ENCODE measurements at regions not wholly inside any gene's neighbourhood (a gene's known extent, or its start where the extent isn't known, plus 50 kb on each side); places are given as distances from the start of the nearest gene placed in this dataset.

GRCh38 chr1:56137090-56137489, 442.3 kb downstream of the PLPP3 start:
- in situ Hi-C loops (cut with MboI), result no loop called here
- 66 to 73% methylated on average over 4 of the region's 4 CpGs for WGBS, 2 experiments (ENCODE audit: low coverage in 1 of 2, low lambda C conversion rate in 2 of 2, missing lambda C conversion rate in 2 of 2)
- no peaks in the 10 kb centered on the region for H3K36me3 ChIP-seq (ENCODE audit: low read depth)

DNA sequence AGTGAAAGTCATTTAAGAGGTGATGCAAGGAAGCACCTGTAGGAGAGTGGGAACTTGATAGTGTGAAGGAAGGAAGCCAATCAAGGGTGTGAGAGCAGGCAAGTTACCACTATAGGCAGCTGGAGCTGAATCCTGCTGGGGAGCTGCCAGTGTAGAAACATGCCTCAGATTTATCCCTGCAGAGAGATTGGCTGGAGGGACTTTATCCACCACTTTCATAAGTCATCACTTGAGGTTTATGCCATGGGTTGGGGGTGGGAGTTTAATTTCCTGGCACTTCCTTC, 443.6 kb downstream of the PLPP3 start:
- TF ChIP-seq EZH2 (IDR thresholded peaks at IDR 0.05; ENCODE audit: insufficient read depth, poor library complexity, severe bottlenecking) (no peak), EZH2phosphoT487 (IDR thresholded peaks at IDR 0.05; ENCODE audit: insufficient read depth, low read depth) (no peak)
- Histone ChIP-seq H3K27me3 (replicated peaks; ENCODE audit: insufficient read depth) (no peaks in the 10 kb centered on the region), H3K9ac (no peak overlapping the region), H4K20me1 (ENCODE audit: insufficient read depth) (no peaks in the 10 kb centered on the region), H3K4me3 (no peak overlapping the region), H3K9me3 (ENCODE audit: low read depth) (no peaks in the 10 kb centered on the region), H2AFZ (no peak overlapping the region), H3K4me1 (ENCODE audit: insufficient read depth) (peaks cover 10% of the 10 kb centered on the region), H3K4me2 (ENCODE audit: unreplicated experiment) (no peak overlapping the region), H3K27ac (no peak overlapping the region), H3F3A (ENCODE audit: insufficient read depth) (no peaks in the 10 kb centered on the region), H3K36me3 (ENCODE audit: low read depth) (no peaks in the 10 kb centered on the region), H3K79me2 (ENCODE audit: insufficient read depth) (no peaks in the 10 kb centered on the region), H3K9me2 (ENCODE audit: insufficient read depth) (no peaks in the 10 kb centered on the region)
- no peak for DNase-seq
- in situ Hi-C loops (cut with MboI), result no loop called here

More at GRCh38 chr1:56137090-56137489, 442.3 kb downstream of the PLPP3 start:
- Histone ChIP-seq H3K27ac (no peak overlapping the region), H4K20me1 (ENCODE audit: insufficient read depth) (no peaks in the 10 kb centered on the region), H2AFZ (no peak overlapping the region), H3F3A (ENCODE audit: insufficient read depth) (no peaks in the 10 kb centered on the region), H3K4me2 (ENCODE audit: unreplicated experiment) (no peak overlapping the region), H3K4me3 (no peak overlapping the region), H3K79me2 (ENCODE audit: insufficient read depth) (no peaks in the 10 kb centered on the region), H3K9ac (no peak overlapping the region), H3K9me3 (ENCODE audit: low read depth) (no peaks in the 10 kb centered on the region), H3K4me1 (ENCODE audit: insufficient read depth) (peaks cover 10% of the 10 kb centered on the region), H3K27me3 (replicated peaks; ENCODE audit: insufficient read depth) (no peaks in the 10 kb centered on the region), H3K9me2 (ENCODE audit: insufficient read depth) (no peaks in the 10 kb centered on the region)
- TF ChIP-seq EZH2phosphoT487 (IDR thresholded peaks at IDR 0.05; ENCODE audit: insufficient read depth, low read depth) (no peak), EZH2 (IDR thresholded peaks at IDR 0.05; ENCODE audit: insufficient read depth, poor library complexity, severe bottlenecking) (no peak)
- no peak for DNase-seq

GRCh38 chr1:56135069-56135863, 444.1 kb downstream of the PLPP3 start:
- no peaks in the 10 kb centered on the region for H3F3A ChIP-seq (ENCODE audit: insufficient read depth)
- H2AFZ ChIP-seq, result no peak overlapping the region
- H3K27ac ChIP-seq, result no peak overlapping the region
- no peaks in the 10 kb centered on the region for H3K27me3 ChIP-seq (replicated peaks; ENCODE audit: insufficient read depth)
- no peaks in the 10 kb centered on the region for H3K9me2 ChIP-seq (ENCODE audit: insufficient read depth)
- H3K36me3 ChIP-seq (ENCODE audit: low read depth), result no peaks in the 10 kb centered on the region
- H3K4me3 ChIP-seq, result no peak overlapping the region
- no peaks in the 10 kb centered on the region for H4K20me1 ChIP-seq (ENCODE audit: insufficient read depth)
- no peak overlapping the region for H3K9ac ChIP-seq
- no peaks in the 10 kb centered on the region for H3K79me2 ChIP-seq (ENCODE audit: insufficient read depth)
- in situ Hi-C loops (cut with MboI), result no loop called here
- H3K4me2 ChIP-seq (ENCODE audit: unreplicated experiment), result no peak overlapping the region
- no peaks in the 10 kb centered on the region for H3K9me3 ChIP-seq (ENCODE audit: low read depth)
- peak; percentile 47 for DNase-seq
- peaks cover 10% of the 10 kb centered on the region for H3K4me1 ChIP-seq (ENCODE audit: insufficient read depth)
- 86 to 88% methylated on average over 5 of the region's 5 CpGs for WGBS, 2 experiments (ENCODE audit: low coverage in 1 of 2, low lambda C conversion rate in 2 of 2, missing lambda C conversion rate in 2 of 2)
- no peak for TF ChIP-seq EZH2phosphoT487 (IDR thresholded peaks at IDR 0.05; ENCODE audit: insufficient read depth, low read depth)
- TF ChIP-seq EZH2 (IDR thresholded peaks at IDR 0.05; ENCODE audit: insufficient read depth, poor library complexity, severe bottlenecking), result no peak

- Histone ChIP-seq H3K4me2 (ENCODE audit: unreplicated experiment) (no peak overlapping the region), H3K27ac (no peak overlapping the region), H4K20me1 (ENCODE audit: insufficient read depth) (no peaks in the 10 kb centered on the region), H3K4me3 (no peak overlapping the region), H3K9me3 (ENCODE audit: low read depth) (no peaks in the 10 kb centered on the region), H3K79me2 (ENCODE audit: insufficient read depth) (no peaks in the 10 kb centered on the region), H2AFZ (no peak overlapping the region), H3K9ac (no peak overlapping the region), H3F3A (ENCODE audit: insufficient read depth) (no peaks in the 10 kb centered on the region), H3K36me3 (ENCODE audit: low read depth) (no peaks in the 10 kb centered on the region), H3K4me1 (ENCODE audit: insufficient read depth) (peaks cover 10% of the 10 kb centered on the region), H3K27me3 (replicated peaks; ENCODE audit: insufficient read depth) (no peaks in the 10 kb centered on the region), H3K9me2 (ENCODE audit: insufficient read depth) (no peaks in the 10 kb centered on the region)
- no peak for TF ChIP-seq EZH2phosphoT487 (IDR thresholded peaks at IDR 0.05; ENCODE audit: insufficient read depth, low read depth)
- no peak for TF ChIP-seq EZH2 (IDR thresholded peaks at IDR 0.05; ENCODE audit: insufficient read depth, poor library complexity, severe bottlenecking)
- in situ Hi-C loops (cut with MboI), result no loop called here
- DNase-seq, result peak; percentile 14
- WGBS, 2 experiments (ENCODE audit: low coverage in 1 of 2, low lambda C conversion rate in 2 of 2, missing lambda C conversion rate in 2 of 2), result 88 to 89% methylated on average over 7 of the region's 7 CpGs
Observed at GRCh38 chr1:56133522-56134472, 445.6 kb downstream of the PLPP3 start.
